ENCODE measurements at regions not wholly inside any gene's neighbourhood (a gene's known extent, or its start where the extent isn't known, plus 50 kb on each side); places are given as distances from the start of the nearest gene placed in this dataset.

DNA sequence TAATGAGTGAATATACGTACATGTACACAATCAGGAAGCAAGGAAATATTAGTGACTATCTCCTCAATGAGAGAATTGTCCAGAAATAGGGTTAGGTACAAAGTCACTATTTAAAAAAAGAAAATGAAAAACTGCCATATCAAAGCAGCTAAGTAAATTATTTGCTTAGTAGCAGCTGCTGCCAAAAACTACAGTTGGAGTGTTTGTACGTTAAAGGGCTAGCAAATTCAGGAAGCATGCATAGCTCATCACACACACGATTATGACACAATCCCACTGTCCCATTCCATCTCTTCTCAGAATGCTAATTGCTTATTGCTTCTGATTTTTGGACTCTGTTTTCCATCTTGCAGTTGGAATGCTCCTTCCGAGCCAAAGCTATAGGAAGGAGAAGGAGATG, 2012.5 kb upstream of the LRRTM1 start:
- no peak overlapping the region for H3K4me3 Mint-ChIP-seq
- H3K9me3 Mint-ChIP-seq, result no peaks in the 10 kb centered on the region

DNA sequence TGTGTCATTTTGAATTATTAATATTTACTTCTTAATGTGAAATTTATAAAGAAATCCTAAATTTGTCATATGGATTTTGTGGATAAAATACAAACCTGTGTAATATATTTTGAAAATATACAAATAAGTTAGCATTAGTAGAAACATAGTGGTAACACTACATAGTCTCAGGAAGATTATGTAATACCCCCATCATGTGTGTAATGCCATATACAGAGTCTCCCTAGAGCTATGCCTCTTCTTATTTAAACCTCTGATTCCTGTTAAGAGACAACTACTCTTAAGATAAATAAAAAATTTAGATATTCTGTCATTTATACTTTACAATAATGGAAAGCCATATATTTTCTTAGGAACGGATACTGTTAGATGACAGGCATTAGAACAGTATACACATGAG, 2012.0 kb upstream of the LRRTM1 start:
- Mint-ChIP-seq H3K27me3 (no peaks in the 10 kb centered on the region), H3K9me3 (no peaks in the 10 kb centered on the region), H3K4me1 (no peaks in the 10 kb centered on the region), H3K4me3 (no peak overlapping the region), H3K27ac (no peak overlapping the region), H3K36me3 (no peaks in the 10 kb centered on the region)
- no peak for ATAC-seq (ENCODE audit: low read depth)
- POLR2A ChIA-PET, result no interaction called here
- no peak for DNase-seq

More for the DNA sequence above, 2012.5 kb upstream of the LRRTM1 start:
- Mint-ChIP-seq H3K27me3 (no peaks in the 10 kb centered on the region), H3K36me3 (no peaks in the 10 kb centered on the region), H3K27ac (no peak overlapping the region), H3K4me1 (no peaks in the 10 kb centered on the region)
- ATAC-seq (ENCODE audit: low read depth) (no peak), DNase-seq (no peak)
- POLR2A ChIA-PET, result no interaction called here

DNA sequence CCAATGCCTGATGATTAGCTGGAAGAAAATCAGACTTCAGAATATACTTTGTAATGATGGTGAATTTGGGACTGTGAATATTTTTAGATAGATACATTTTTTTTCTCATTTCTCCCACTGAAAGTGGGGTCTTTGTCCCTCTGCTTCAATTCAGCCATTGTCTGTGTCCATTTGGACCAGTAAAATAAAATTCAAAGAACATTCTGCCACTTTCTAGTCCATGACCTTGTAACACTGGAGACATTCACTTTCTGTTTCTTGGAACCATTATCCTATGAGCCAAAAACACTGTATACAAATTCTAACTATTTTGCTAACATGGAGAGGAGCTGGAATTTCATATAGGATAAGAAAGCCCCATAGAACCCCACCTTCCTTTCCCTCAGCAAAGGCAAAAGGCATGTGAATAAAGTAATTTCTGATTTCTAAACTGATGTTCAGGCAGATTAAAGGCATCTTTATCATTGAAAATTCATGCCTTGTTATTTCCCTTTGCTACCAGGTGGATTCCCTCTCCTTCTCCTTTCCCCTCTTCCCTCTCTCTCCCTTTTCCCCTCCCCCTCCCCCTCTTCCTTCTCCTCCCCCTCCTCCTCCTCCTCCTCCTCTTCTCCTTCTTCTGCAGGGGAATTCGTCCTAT, 2010.4 kb upstream of the LRRTM1 start:
- no peak overlapping the region for H3K27ac Mint-ChIP-seq
- no peaks in the 10 kb centered on the region for H3K27me3 Mint-ChIP-seq
- no peaks in the 10 kb centered on the region for H3K36me3 Mint-ChIP-seq
- POLR2A ChIA-PET, result no interaction called here
- no peaks in the 10 kb centered on the region for H3K9me3 Mint-ChIP-seq
- DNase-seq (no peak), ATAC-seq (ENCODE audit: low read depth) (no peak)
- H3K4me3 Mint-ChIP-seq, result no peak overlapping the region
- no peaks in the 10 kb centered on the region for H3K4me1 Mint-ChIP-seq

- H3K4me3 Mint-ChIP-seq, result no peak overlapping the region
- no peaks in the 10 kb centered on the region for H3K4me1 Mint-ChIP-seq
- no peak for DNase-seq
- POLR2A ChIA-PET, result no interaction called here
- ATAC-seq (ENCODE audit: low read depth), result no peak
- no peaks in the 10 kb centered on the region for H3K27me3 Mint-ChIP-seq
- H3K36me3 Mint-ChIP-seq, result no peaks in the 10 kb centered on the region
- no peak overlapping the region for H3K27ac Mint-ChIP-seq
- peaks cover 2% of the 10 kb centered on the region for H3K9me3 Mint-ChIP-seq
These were observed 2003.0 kb upstream of the LRRTM1 start for GRCh38 chr2:82307511-82307910.

DNA sequence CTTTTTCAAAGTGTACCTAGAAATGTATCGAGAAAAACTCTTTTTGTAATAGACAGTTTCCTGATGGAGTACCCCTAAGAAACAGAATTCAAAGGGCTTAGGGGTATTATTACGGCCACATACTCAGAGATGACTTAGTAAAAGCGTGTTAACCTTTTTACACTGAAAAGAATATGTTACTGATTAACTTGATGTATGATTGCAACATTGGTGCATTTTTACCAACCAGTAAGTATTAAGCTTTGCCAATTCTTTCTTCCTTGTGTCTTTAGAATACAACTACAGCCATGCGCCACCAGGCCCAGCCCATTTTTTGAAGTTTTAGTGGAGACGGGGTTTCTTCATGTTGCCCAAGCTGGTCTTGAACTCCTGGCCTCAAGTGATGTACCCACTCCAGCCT, 1997.0 kb upstream of the LRRTM1 start:
- Mint-ChIP-seq H3K27ac (no peak overlapping the region), H3K4me3 (no peak overlapping the region), H3K36me3 (no peaks in the 10 kb centered on the region), H3K9me3 (peaks cover 8% of the 10 kb centered on the region), H3K27me3 (no peaks in the 10 kb centered on the region), H3K4me1 (no peaks in the 10 kb centered on the region)
- POLR2A ChIA-PET, result no interaction called here
- DNase-seq, result no peak
- ATAC-seq (ENCODE audit: low read depth), result no peak

- Mint-ChIP-seq H3K4me1 (no peaks in the 10 kb centered on the region), H3K27me3 (no peaks in the 10 kb centered on the region), H3K4me3 (no peak overlapping the region), H3K36me3 (no peaks in the 10 kb centered on the region), H3K27ac (no peak overlapping the region), H3K9me3 (peaks cover 5% of the 10 kb centered on the region)
- POLR2A ChIA-PET, result no interaction called here
- no peak for ATAC-seq (ENCODE audit: low read depth)
- no peak for DNase-seq
These were observed 1984.9 kb upstream of the LRRTM1 start for GRCh38 chr2:82289446-82289845.

- Mint-ChIP-seq H3K27me3 (no peaks in the 10 kb centered on the region), H3K9me3 (peaks cover 5% of the 10 kb centered on the region), H3K36me3 (no peaks in the 10 kb centered on the region), H3K4me3 (no peak overlapping the region), H3K27ac (no peak overlapping the region), H3K4me1 (no peaks in the 10 kb centered on the region)
- ATAC-seq (ENCODE audit: low read depth) (no peak), DNase-seq (no peak)
- POLR2A ChIA-PET, result no interaction called here
These were observed 1978.5 kb upstream of the LRRTM1 start for GRCh38 chr2:82283075-82283474.

DNA sequence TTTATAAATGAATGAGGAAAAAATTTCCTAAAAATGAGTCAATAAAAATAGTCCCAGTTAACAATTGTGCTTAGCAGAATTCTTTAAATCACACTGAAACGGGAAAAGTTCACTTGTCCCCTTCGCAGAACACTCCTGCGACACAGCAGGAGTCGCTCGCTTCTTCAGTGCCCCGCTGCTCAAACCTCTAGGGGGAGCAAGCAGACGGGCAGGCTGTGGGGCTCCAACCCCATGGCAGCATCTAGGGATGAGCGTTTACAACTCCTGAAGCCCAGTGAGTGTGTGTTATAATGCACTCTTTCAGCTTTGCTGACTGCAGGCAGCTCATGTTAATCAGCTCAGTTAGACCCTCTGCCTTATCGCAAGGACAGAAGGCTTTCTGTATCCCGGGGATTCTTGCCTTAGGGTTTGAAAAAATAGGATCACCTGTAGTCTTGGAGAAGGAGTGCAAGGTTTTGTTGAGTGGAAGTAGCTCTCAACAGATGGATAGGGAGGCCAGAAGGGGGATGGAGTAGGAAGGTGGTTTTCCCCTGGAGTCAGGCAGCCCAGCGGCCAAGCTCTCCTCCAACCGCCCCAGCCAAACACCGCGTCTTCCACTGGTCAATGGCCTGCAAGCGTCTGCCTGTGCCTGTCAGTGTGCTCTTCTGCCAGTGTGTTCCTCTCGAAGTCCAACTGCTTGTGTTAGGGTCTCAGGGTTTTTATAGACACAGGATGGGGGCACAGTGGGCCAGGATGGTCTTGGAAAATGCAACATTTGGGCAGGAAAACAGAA, 1977.7 kb upstream of the LRRTM1 start:
- DNase-seq, result no peak
- Mint-ChIP-seq H3K9me3 (peaks cover 4% of the 10 kb centered on the region), H3K4me3 (no peak overlapping the region), H3K27ac (no peak overlapping the region), H3K4me1 (no peaks in the 10 kb centered on the region), H3K27me3 (no peaks in the 10 kb centered on the region), H3K36me3 (no peaks in the 10 kb centered on the region)
- POLR2A ChIA-PET, result no interaction called here
- ATAC-seq (ENCODE audit: low read depth), result no peak

DNA sequence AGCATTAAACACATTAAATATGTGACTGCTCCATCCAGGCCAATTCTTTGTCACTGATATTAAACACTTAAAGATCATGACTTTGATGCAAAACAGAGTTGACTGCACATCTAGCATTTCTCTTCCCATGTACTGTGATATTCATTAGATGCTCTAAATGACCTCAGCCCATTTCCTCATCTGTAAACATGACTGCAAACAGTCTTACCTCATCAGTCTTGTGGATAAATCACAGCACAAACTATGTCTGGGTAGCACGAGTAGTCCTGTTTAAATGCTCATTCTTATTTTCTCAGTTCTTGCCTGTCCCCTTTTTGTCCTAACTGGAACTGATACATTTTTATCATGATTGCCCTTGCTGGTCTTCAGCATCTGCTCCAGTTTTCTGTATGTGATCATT, 1974.8 kb upstream of the LRRTM1 start:
- no peaks in the 10 kb centered on the region for H3K4me1 Mint-ChIP-seq
- no peak overlapping the region for H3K4me3 Mint-ChIP-seq
- no peak for ATAC-seq (ENCODE audit: low read depth)
- H3K36me3 Mint-ChIP-seq, result no peaks in the 10 kb centered on the region
- POLR2A ChIA-PET, result no interaction called here
- DNase-seq, result no peak
- no peaks in the 10 kb centered on the region for H3K27me3 Mint-ChIP-seq
- no peak overlapping the region for H3K27ac Mint-ChIP-seq
- H3K9me3 Mint-ChIP-seq, result peaks cover 3% of the 10 kb centered on the region

- no peak for ATAC-seq (ENCODE audit: low read depth)
- no peaks in the 10 kb centered on the region for H3K4me1 Mint-ChIP-seq
These were observed 1973.9 kb upstream of the LRRTM1 start for GRCh38 chr2:82278416-82278815.

DNA sequence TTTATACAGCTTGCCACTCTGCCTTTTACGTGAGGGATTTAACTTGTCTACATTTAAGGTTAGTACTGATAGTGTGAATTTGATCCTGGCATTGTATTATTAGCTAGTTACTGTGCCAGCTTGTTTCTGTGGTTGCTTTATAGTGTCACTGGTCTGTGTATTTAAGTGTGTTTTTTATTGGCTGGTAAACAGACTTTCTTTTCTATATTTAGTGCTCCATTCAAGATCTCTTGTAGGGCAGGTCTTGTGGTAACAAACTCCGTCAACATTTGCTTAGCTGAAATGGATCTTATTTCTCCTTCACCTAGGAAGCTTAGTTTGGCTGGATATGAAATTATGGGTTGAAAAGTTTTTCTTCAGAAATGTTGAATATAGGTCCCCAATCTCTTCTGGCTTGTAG, 1971.0 kb upstream of the LRRTM1 start:
- Mint-ChIP-seq H3K27me3 (no peaks in the 10 kb centered on the region), H3K4me1 (no peaks in the 10 kb centered on the region), H3K4me3 (no peak overlapping the region), H3K9me3 (peaks cover 3% of the 10 kb centered on the region), H3K27ac (no peak overlapping the region), H3K36me3 (no peaks in the 10 kb centered on the region)
- POLR2A ChIA-PET, result no interaction called here
- ATAC-seq (ENCODE audit: low read depth) (no peak), DNase-seq (no peak)

More at GRCh38 chr2:82278416-82278815, 1973.9 kb upstream of the LRRTM1 start:
- H3K9me3 Mint-ChIP-seq, result peaks cover 5% of the 10 kb centered on the region
- DNase-seq, result no peak
- H3K36me3 Mint-ChIP-seq, result no peaks in the 10 kb centered on the region
- no peaks in the 10 kb centered on the region for H3K27me3 Mint-ChIP-seq
- POLR2A ChIA-PET, result no interaction called here
- no peak overlapping the region for H3K4me3 Mint-ChIP-seq
- no peak overlapping the region for H3K27ac Mint-ChIP-seq

DNA sequence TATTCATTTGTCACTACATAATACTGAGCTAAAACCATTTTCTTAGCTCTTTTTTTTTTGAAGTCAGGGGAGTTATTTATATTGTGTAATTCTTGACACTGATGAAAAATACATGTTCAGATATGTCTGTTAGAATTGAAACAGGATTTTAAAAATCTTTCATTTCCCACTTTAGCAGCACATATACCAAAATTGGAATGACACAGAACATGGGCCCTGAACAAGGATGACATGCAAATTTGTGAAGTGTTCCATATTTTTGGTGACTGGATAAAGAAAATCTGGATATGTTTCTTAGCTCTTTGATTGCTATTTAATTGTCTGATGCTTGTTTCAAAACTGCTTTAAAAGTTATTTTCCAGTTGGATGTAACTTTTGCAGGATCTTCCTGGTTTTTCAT, 1963.9 kb upstream of the LRRTM1 start:
- Mint-ChIP-seq H3K4me1 (no peaks in the 10 kb centered on the region), H3K36me3 (no peaks in the 10 kb centered on the region), H3K4me3 (no peak overlapping the region), H3K27ac (no peak overlapping the region), H3K9me3 (peaks cover 3% of the 10 kb centered on the region), H3K27me3 (no peaks in the 10 kb centered on the region)
- POLR2A ChIA-PET, result no interaction called here
- ATAC-seq (ENCODE audit: low read depth) (no peak), DNase-seq (no peak)

GRCh38 chr2:82260521-82260920, 1956.0 kb upstream of the LRRTM1 start:
- no peak overlapping the region for H3K4me3 Mint-ChIP-seq
- no peak for ATAC-seq (ENCODE audit: low read depth)

DNA sequence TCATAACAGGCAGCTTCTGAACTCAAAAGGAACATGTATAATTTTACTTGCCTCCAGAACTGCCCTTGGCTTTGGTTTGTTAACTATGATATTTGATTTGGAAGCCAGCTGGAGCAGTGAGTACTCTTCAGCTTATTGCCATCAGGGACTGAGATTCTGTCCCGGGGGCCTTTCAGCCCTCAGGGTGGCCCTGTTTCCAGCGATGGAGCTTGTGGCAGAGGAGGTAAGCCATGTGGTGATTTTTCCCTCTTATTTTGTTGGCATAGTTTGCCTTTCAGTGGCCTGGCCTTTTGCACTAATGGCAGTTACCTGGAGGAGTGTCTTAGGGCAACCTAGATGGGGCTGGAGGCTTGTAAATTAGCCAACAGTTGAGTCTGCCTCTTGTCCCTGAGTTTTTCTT, 1955.0 kb upstream of the LRRTM1 start:
- no peak for ATAC-seq (ENCODE audit: low read depth)

More at GRCh38 chr2:82260521-82260920, 1956.0 kb upstream of the LRRTM1 start:
- H3K36me3 Mint-ChIP-seq, result no peaks in the 10 kb centered on the region
- H3K4me1 Mint-ChIP-seq, result no peaks in the 10 kb centered on the region
- POLR2A ChIA-PET, result no interaction called here
- peaks cover 1% of the 10 kb centered on the region for H3K9me3 Mint-ChIP-seq
- H3K27me3 Mint-ChIP-seq, result no peaks in the 10 kb centered on the region
- DNase-seq, result no peak
- H3K27ac Mint-ChIP-seq, result no peak overlapping the region

More for the DNA sequence above, 1955.0 kb upstream of the LRRTM1 start:
- Mint-ChIP-seq H3K27me3 (no peaks in the 10 kb centered on the region), H3K27ac (no peak overlapping the region), H3K9me3 (peaks cover 4% of the 10 kb centered on the region), H3K4me3 (no peak overlapping the region), H3K36me3 (no peaks in the 10 kb centered on the region), H3K4me1 (no peaks in the 10 kb centered on the region)
- no peak for DNase-seq
- POLR2A ChIA-PET, result no interaction called here

Data from activated naive CD8-positive, alpha-beta T cell treated with anti-CD3 and anti-CD28 coated beads, Interleukin-2, amount 10 ng/mL, durations not matched to agents 7 days and 5 days (primary cell).